ENCODE measurements at regions not wholly inside any gene's neighbourhood (a gene's known extent, or its start where the extent isn't known, plus 50 kb on each side); places are given as distances from the start of the nearest gene placed in this dataset.
A peak's percentile ranks its signal among the peaks of the same experiment; 100 is the strongest.

DNA sequence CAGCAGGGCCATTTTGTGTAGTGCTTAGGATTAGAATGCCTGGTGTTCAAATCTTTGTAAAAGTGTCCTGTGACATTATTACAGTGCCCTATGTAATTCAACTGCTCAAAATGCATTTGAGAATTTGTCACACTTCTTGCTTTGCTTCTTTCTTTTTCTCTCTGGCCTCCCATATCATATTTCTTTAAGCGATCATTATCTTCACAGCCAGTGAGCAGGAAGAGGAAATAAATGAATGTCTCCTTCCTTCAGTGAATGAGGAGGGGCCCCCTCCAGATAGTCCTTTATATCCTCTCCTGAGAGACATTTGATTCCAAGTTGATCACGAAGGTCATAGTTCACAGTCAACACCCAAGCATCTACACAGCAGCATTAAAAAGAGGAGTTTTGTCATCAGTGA lies 425.1 kb upstream of the NPVF start:
- TF ChIP-seq FOXP2 (optimal IDR thresholded peaks at IDR 0.05; ENCODE audit: control extremely low read depth, extremely low read length, insufficient read depth) (no peak), EZH2 (IDR thresholded peaks at IDR 0.05) (no peak)
- H3K27ac ChIP-seq, result no peak overlapping the region
- H3K4me3 ChIP-seq, result peak overlapping the region; percentile 48; the same call in 1 of the 2 replicates
- DNase-seq (ENCODE audit: low read depth, low spot score), result no peak
- no peaks in the 10 kb centered on the region for H3K9me3 ChIP-seq (ENCODE audit: low read depth, low read length)
- H3K9ac ChIP-seq (ENCODE audit: insufficient read length), result no peak overlapping the region
- no peaks in the 10 kb centered on the region for H3K36me3 ChIP-seq (ENCODE audit: insufficient read depth, low read length)

DNA sequence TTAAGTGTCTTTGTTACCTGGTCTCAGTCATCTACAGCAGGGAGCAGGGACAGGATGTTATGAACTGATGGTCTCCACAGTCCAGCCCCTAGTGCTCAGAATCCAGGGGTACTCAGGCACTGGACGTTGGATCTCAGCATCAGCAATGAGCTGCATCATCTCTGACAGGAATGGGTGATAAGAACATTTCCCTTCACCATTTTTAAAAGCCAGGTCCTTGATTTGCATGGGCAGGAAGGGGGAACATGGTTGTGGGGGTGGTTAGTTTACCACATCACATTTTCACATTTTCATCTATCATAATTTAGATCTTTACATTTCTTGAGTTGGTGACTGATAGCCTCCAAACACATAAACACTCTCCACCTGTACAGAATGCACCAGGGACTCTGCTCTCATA lies 427.8 kb upstream of the NPVF start:
- H3K9ac ChIP-seq (ENCODE audit: insufficient read length), result no peak overlapping the region
- H3K27ac ChIP-seq, result peak overlapping the region; percentile 43; the same call in 1 of the 2 replicates

GRCh38 chr7:25656581-25657026 lies 428.3 kb upstream of the NPVF start:
- TF ChIP-seq FOXP2 (optimal IDR thresholded peaks at IDR 0.05; ENCODE audit: control extremely low read depth, extremely low read length, insufficient read depth) (no peak), POLR2AphosphoS5 (IDR thresholded peaks at IDR 0.05; ENCODE audit: borderline replicate concordance, low read depth, low read length) (peak; percentile 63; the same call in 1 of the 2 replicates), EZH2 (IDR thresholded peaks at IDR 0.05) (no peak)
- Histone ChIP-seq H3K9ac (ENCODE audit: insufficient read length) (no peak overlapping the region), H3K9me3 (ENCODE audit: low read depth, low read length) (no peaks in the 10 kb centered on the region), H3K4me3 (peak overlapping the region; percentile 70), H3K36me3 (ENCODE audit: insufficient read depth, low read length) (no peaks in the 10 kb centered on the region), H3K27ac (peak overlapping the region; percentile 48; the same call in 1 of the 2 replicates)
- peak; percentile 93 for DNase-seq (ENCODE audit: low read depth, low spot score)

More for the DNA sequence above, 427.8 kb upstream of the NPVF start:
- no peak for DNase-seq (ENCODE audit: low read depth, low spot score)
- Histone ChIP-seq H3K4me3 (peak overlapping the region; percentile 70), H3K36me3 (ENCODE audit: insufficient read depth, low read length) (no peaks in the 10 kb centered on the region), H3K9me3 (ENCODE audit: low read depth, low read length) (no peaks in the 10 kb centered on the region)
- TF ChIP-seq POLR2AphosphoS5 (IDR thresholded peaks at IDR 0.05; ENCODE audit: borderline replicate concordance, low read depth, low read length), result no peak
- no peak for TF ChIP-seq FOXP2 (optimal IDR thresholded peaks at IDR 0.05; ENCODE audit: control extremely low read depth, extremely low read length, insufficient read depth)
- TF ChIP-seq EZH2 (IDR thresholded peaks at IDR 0.05), result no peak

DNA sequence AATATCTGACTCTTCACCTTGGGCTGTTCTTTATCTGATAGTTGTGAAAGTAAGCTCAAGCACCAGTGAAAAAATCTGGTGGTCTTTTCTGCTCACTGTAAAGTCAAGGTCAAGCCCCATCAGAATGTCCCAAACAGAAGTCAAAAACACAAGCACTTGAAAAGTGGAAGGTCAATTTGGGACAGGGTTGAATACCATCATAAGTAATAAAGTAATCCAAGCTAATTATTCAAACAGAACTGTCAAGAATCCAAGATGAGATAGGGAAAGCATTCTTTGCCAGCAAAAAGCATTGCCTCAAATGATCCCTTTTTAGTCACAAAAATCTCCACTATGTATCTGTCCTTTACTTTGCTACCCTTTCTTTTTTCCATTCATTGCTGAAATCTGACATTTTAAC lies 430.1 kb upstream of the NPVF start:
- DNase-seq (ENCODE audit: low read depth, low spot score), result no peak
- Histone ChIP-seq H3K27ac (no peak overlapping the region), H3K9ac (ENCODE audit: insufficient read length) (no peak overlapping the region), H3K4me3 (no peak overlapping the region), H3K36me3 (ENCODE audit: insufficient read depth, low read length) (no peaks in the 10 kb centered on the region), H3K9me3 (ENCODE audit: low read depth, low read length) (no peaks in the 10 kb centered on the region)
- TF ChIP-seq FOXP2 (optimal IDR thresholded peaks at IDR 0.05; ENCODE audit: control extremely low read depth, extremely low read length, insufficient read depth) (no peak), EZH2 (IDR thresholded peaks at IDR 0.05) (no peak), POLR2AphosphoS5 (IDR thresholded peaks at IDR 0.05; ENCODE audit: borderline replicate concordance, low read depth, low read length) (no peak)

DNA sequence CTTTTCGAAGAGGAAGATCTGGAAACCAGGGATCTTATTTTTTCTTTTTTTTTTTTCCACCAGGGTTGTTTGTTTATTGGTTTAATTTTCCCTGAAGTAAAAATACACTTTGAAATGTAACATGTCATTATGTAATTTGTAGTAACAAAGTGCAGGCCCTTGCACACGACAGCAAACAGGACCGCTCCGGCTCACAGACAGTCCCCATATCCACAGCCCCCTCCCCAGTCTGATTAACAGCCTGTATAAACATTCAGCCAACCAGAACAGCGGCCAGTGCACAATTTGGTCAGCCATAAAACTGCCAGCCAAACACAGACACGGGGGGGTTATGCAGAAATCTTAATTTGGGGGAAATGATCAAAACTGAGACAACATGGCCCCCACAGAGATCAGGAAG lies 431.6 kb upstream of the NPVF start:
- no peak for DNase-seq (ENCODE audit: low read depth, low spot score)
- no peaks in the 10 kb centered on the region for H3K9me3 ChIP-seq (ENCODE audit: low read depth, low read length)
- no peak overlapping the region for H3K27ac ChIP-seq
- TF ChIP-seq EZH2 (IDR thresholded peaks at IDR 0.05) (no peak), POLR2AphosphoS5 (IDR thresholded peaks at IDR 0.05; ENCODE audit: borderline replicate concordance, low read depth, low read length) (no peak), FOXP2 (optimal IDR thresholded peaks at IDR 0.05; ENCODE audit: control extremely low read depth, extremely low read length, insufficient read depth) (no peak)
- H3K9ac ChIP-seq (ENCODE audit: insufficient read length), result no peak overlapping the region
- H3K36me3 ChIP-seq (ENCODE audit: insufficient read depth, low read length), result no peaks in the 10 kb centered on the region
- H3K4me3 ChIP-seq, result no peak overlapping the region

- Histone ChIP-seq H3K9ac (ENCODE audit: insufficient read length) (no peak overlapping the region), H3K4me3 (no peak overlapping the region), H3K36me3 (ENCODE audit: insufficient read depth, low read length) (no peaks in the 10 kb centered on the region), H3K27ac (no peak overlapping the region), H3K9me3 (ENCODE audit: low read depth, low read length) (no peaks in the 10 kb centered on the region)
- TF ChIP-seq POLR2AphosphoS5 (IDR thresholded peaks at IDR 0.05; ENCODE audit: borderline replicate concordance, low read depth, low read length), result no peak
- no peak for TF ChIP-seq FOXP2 (optimal IDR thresholded peaks at IDR 0.05; ENCODE audit: control extremely low read depth, extremely low read length, insufficient read depth)
- TF ChIP-seq EZH2 (IDR thresholded peaks at IDR 0.05), result no peak
- DNase-seq (ENCODE audit: low read depth, low spot score), result no peak
Observed at GRCh38 chr7:25662841-25663800, 434.8 kb upstream of the NPVF start.

DNA sequence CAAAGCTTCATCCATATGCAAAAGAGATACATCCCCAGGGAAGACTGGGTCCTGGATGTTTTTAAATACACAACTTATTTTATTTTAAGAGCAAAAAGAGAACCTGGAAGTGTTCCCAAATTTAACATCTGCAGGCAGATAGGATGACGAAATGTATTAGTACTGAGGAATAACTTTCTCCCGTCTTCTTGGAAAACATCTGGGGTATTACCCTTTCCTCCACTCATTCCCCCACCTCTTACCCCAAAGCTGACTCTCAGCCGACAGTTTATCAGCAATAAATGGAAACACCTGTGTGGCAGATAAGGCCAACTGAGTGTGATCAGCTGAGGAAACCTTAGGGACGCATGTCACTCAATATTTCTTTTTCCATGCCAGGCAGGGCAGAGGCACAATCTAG lies 435.6 kb upstream of the NPVF start:
- peak; percentile 62 for DNase-seq (ENCODE audit: low read depth, low spot score)
- Histone ChIP-seq H3K36me3 (ENCODE audit: insufficient read depth, low read length) (no peaks in the 10 kb centered on the region), H3K27ac (no peak overlapping the region), H3K9ac (ENCODE audit: insufficient read length) (no peak overlapping the region), H3K9me3 (ENCODE audit: low read depth, low read length) (no peaks in the 10 kb centered on the region), H3K4me3 (no peak overlapping the region)
- TF ChIP-seq POLR2AphosphoS5 (IDR thresholded peaks at IDR 0.05; ENCODE audit: borderline replicate concordance, low read depth, low read length) (no peak), FOXP2 (optimal IDR thresholded peaks at IDR 0.05; ENCODE audit: control extremely low read depth, extremely low read length, insufficient read depth) (no peak), EZH2 (IDR thresholded peaks at IDR 0.05) (no peak)

DNA sequence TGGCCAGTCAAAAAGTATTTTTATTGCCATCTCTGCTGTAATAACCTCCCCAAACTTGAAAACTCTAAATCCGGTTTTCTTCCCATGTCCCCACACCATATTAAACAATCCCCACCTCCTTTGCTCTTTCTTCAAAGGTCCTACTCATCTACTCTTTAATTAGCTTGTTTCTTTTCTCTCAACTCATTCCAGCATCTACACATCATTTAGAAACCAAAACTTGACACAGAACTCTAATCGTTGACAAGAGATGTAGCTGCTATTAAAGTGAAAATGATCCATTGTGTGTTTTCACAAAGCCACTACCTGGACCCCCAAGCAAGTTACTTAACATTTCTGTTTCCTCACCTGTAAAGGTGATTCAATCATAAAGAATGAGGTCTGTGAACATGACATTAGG lies 436.3 kb upstream of the NPVF start:
- Histone ChIP-seq H3K9me3 (ENCODE audit: low read depth, low read length) (no peaks in the 10 kb centered on the region), H3K9ac (ENCODE audit: insufficient read length) (no peak overlapping the region), H3K27ac (no peak overlapping the region), H3K4me3 (no peak overlapping the region), H3K36me3 (ENCODE audit: insufficient read depth, low read length) (no peaks in the 10 kb centered on the region)
- no peak for TF ChIP-seq FOXP2 (optimal IDR thresholded peaks at IDR 0.05; ENCODE audit: control extremely low read depth, extremely low read length, insufficient read depth)
- TF ChIP-seq POLR2AphosphoS5 (IDR thresholded peaks at IDR 0.05; ENCODE audit: borderline replicate concordance, low read depth, low read length), result no peak
- no peak for TF ChIP-seq EZH2 (IDR thresholded peaks at IDR 0.05)
- DNase-seq (ENCODE audit: low read depth, low spot score), result no peak

Measured in SK-N-MC (cell line).